Stimulated activated CD4-positive, alpha-beta T cell treated with anti-CD3 and anti-CD28 coated beads, Interleukin-2, amount 100 ng/mL, for 24 hours (primary cell): ENCODE measurements at regions not wholly inside any gene's neighbourhood (a gene's known extent, or its start where the extent isn't known, plus 50 kb on each side); places are given as distances from the start of the nearest gene placed in this dataset.
"Not testable (repeated sequence)": the region's sequence is repeated elsewhere in the genome, so short reads cannot be mapped to it uniquely, and the experiment has no call there.

Experiments
- DNase-seq, 2 donors: peaks; one replicate each; pipeline ENCODE4 v3.0.0-alpha.2; 2020

DNA sequence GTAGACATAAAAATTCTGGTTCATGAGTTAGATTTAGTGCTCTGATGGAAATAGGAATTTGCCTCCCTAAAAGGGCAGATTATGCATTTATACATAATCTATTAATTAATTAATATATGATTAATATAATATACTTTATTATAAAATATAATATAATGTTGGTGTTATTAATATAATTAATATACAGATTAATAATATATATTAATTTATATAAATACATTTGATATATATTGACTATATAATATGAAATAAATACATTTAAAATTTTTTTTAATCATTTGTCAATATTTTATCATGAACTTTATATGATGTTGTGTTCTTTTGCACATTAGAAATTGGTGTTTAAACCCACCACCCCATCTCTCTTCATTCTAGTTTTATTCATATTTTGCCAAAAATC, 652.1 kb upstream of the ZNF804A start:
- no peak for DNase-seq

- DNase-seq: no peak
These were observed 649.5 kb upstream of the ZNF804A start for GRCh38 chr2:183948861-183949260.

- DNase-seq: no peak
These were observed 647.7 kb upstream of the ZNF804A start for GRCh38 chr2:183950673-183951072.

GRCh38 chr2:183951630-183952029, 646.7 kb upstream of the ZNF804A start:
- DNase-seq: no peak

GRCh38 chr2:183952741-183953140, 645.6 kb upstream of the ZNF804A start:
- DNase-seq: no peak

DNA sequence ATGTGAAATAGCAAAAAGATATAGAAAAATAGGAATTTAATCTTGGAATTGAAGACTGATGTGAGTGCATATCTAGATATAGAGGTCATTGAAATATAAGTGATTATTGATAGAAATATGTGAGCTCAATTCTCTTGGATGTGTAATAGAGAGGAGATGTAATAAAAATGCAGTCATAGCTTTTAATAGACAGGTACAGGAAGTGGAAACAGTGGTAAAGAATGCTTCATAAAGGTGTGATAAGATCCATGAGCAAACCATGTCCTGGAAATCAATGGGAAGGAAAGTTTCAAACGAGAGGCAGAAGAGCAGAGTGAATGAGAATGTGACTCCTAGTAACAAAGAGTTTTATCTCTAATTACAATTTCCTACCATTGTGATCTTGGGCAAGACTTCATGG, 634.7 kb upstream of the ZNF804A start:
- DNase-seq: no peak

DNA sequence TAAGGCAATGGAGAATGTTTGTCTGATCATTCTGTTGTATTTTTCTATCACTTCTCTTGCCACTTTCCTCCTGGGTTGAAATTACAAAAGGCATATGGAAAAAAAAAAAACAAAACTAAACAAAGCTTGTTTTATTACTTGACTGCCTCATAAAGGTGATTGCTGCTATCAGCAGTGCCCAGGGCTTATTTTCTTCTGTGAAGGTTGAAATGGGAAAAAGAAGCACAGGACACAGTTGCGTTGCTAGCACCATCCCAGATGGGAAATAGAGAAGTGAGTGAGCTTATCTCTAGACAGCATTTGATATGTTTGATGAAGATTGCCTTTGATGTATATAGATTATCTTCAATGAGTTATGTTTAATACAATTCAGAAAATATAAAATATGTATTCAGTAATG, 633.8 kb upstream of the ZNF804A start:
- no peak for DNase-seq

- DNase-seq: no peak
These were observed 630.6 kb upstream of the ZNF804A start for GRCh38 chr2:183967756-183968155.

- DNase-seq: not testable (repeated sequence)
These were observed 622.7 kb upstream of the ZNF804A start for GRCh38 chr2:183975676-183976075.

GRCh38 chr2:183984871-183985270, 613.5 kb upstream of the ZNF804A start:
- DNase-seq: no peak

- no peak for DNase-seq
These were observed 606.4 kb upstream of the ZNF804A start for GRCh38 chr2:183991968-183992367.

DNA sequence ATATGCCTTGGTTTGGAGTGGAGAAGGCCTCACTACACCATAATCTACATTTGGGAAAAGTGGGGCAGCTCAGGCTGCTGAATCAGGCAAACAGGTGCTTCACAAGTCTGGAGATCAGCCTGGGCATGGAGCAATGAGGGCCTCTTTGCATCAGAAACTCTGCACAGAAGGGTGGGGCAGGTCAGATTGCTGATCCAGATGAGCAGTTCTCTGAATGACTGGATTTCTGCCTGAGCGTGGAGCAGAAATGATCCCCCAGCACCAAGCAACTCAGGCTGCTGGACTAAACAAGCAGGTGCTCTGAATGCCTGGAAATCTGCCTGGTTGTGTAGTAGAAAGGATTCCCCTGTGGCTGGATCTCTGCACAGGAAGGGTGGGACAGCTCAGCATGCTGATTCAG, 605.3 kb upstream of the ZNF804A start:
- no peak for DNase-seq

GRCh38 chr2:183995632-183996031, 602.7 kb upstream of the ZNF804A start:
- no peak for DNase-seq

DNA sequence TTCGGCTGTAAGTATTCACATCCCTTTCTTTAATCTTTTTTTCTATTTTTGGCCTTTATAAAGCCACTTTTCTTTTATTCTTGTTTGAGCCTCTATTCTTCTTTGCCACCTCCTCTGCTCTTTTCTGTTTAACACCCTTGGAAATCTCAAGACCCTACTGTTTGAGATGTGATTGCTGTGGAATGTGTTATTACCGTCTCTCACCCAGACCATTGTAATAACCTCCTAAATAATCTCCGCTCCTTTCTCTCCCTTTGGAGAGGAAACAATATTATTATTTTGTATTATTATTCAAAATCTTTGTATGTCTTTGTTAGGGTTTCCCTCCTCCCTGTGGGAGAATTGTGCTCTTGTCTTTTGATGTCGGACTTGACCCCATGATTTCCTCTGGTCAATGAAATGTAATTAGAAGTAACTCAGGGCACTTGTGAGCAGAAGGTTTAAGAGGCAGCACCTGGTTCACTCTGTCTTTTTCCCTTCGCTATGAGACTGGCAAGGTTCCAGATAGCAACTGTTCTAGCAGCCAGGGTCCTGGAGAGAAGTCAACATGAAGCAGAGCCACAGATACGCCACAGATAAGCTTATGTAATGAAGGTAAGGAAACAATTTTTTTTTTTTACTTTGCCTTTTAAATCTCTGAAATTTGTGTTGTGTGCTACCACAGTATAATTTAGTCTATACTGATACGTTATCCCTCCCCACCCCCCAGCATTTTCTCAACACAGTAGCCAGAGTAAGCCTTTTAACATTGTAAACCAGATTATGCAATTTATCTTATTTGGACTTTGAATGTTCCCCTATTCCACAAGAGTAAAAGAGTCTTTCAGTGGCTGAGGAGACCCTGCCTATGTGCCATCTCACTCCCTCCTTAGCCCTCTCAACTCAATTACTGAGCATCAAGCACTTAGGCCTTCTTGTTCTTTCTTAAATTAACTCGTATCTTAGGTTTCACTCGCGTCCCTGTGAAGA, 601.2 kb upstream of the ZNF804A start:
- DNase-seq: no peak

DNA sequence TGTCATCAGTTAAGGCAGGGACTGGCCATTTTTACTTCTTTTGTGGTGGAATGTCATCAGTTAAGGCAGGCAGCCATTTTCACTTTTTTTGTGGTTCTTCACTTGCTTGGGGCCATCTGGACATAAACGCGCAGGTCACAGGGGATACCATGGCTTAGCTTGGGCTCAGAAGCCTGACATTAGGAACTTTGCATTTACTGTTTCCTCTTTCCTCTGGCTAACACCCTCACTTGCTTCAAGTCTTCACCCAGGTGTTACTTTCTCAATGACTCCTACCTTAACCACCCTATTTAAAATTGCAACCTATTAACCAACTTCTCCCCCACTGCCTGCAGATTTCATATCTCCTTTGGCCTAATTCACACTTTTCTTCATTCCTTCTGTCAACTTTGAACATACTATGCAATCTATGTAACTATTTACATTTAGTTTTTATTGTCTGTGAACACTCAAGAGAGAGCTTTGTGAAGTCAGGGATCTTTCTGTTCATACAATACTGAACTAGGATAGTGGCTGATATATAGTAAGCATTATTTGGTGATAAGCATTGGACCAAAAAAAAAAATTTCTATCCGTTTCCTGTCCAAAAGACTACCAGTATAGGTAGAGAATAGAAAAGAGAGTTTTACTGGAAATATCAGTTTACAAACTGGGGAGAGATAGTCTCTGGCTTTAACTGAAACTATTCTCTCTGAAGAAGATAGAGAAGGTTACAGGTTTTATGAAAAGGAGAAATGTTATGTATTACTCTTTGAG, 600.1 kb upstream of the ZNF804A start:
- DNase-seq: no peak

GRCh38 chr2:183998797-183999190, 599.5 kb upstream of the ZNF804A start:
- DNase-seq: no peak

- DNase-seq: no peak
These were observed 593.9 kb upstream of the ZNF804A start for GRCh38 chr2:184004289-184004947.

- DNase-seq: no peak
These were observed 593.2 kb upstream of the ZNF804A start for GRCh38 chr2:184004948-184005672.

- no peak for DNase-seq
These were observed 591.3 kb upstream of the ZNF804A start for GRCh38 chr2:184006998-184007397.

GRCh38 chr2:184026961-184027360, 571.4 kb upstream of the ZNF804A start:
- DNase-seq: no peak

GRCh38 chr2:184030245-184030644, 568.1 kb upstream of the ZNF804A start:
- no peak for DNase-seq

DNA sequence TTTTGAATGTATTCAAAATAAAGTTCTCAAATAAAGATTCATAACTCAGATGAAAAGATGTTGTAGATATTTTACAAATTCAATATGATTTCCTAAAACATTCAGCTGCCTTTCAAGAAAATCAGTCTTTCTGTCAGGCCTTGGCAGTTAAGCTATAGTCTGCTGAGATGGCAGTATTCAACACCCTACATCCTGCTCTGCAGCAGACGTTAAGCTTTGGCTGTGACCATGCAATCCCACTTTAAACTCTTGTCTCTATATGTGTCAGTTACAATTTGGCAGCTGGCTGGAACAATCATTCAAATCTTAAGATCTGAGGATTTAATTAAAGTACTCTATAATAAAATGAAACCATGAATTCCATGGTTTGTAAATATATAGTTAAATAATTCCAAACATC, 567.3 kb upstream of the ZNF804A start:
- no peak for DNase-seq
